Hepatic stellate cell (primary cell): ENCODE measurements at regions not wholly inside any gene's neighbourhood (a gene's known extent, or its start where the extent isn't known, plus 50 kb on each side); places are given as distances from the start of the nearest gene placed in this dataset.
A peak's percentile ranks its signal among the peaks of the same experiment; 100 is the strongest.

Experiments used
- DNase-seq: peaks from one replicate; pipeline ENCODE4 v3.0.0; 2011; ENCODE audit warnings: low spot score

DNA sequence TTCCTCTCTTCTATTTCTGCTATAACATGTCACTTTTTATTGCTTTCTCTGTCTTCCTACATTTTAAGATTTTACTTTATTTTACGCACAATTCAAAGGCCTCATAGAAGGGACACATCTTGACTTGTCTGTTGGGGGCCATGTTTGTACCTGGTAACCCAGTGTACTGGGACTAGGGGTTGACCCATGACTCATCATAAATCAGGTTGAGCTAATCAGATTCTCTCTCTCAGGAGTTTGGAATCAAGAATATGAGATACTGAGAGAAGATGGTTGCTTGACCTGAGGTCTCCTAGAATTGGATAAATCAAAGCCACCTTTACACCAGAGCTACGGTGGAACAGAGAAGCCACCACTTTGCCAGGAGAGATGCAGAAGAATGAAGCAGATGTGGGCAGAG is 153.0 kb downstream of the UXS1 start:
- no peak for DNase-seq

- no peak for DNase-seq
Observed at GRCh38 chr2:106039634-106040315, 154.3 kb downstream of the UXS1 start.

DNA sequence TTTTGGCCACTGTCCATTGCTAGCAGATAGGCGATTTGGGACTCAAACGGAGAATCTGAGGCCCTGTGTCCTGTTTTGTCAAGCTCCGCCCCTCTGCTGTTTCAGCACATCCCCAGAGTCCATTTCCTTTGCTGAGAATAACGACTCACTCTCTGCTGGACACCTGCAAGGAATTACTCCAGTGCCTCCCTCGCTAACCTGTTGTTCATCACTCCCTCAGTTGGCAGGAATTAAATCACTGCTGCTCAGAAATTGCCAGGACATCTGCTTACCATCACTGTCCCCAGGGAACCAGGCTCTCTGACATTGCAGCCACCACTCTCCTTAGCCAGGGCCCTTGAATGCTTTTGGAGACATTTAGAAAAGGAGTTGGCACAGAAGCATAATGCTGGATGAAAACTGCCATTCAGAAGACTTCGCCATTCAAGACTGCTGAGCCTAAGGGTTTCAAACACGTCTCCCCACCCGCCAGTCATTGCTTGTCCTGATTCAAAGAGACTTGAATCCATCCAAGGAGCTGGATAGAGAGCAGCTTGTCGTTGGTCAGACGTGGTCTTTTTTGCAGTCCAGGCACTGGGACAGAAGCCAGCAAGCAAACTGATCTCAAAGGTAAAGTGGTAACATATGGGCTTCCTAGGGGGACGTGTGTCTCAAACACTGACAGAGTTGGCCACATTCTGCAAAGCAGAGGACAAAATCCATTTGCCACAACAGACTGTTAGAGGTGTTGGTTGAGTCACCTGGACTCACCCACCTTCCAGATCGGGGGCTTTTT is 155.3 kb downstream of the UXS1 start:
- no peak for DNase-seq

DNA sequence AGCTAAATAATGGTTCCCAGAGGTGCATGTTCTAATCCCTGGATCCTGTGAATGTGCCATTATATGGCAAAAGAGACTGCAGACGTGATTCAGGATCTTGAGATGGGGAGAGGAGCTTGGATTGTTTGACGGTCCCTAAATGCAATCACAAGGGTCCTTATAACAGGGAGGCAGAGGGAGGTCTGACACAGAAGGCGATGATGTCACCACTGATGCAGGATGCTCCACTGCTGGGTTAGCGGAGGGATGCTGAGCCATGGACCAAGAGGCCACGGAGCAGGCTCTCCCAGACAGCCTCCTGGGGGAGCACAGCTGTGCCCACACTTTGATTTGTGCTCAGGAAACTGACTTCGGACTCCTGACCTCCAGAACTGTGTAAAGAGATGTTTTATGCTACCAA is 156.2 kb downstream of the UXS1 start:
- DNase-seq: no peak

GRCh38 chr2:106037262-106037661 is 156.8 kb downstream of the UXS1 start:
- no peak for DNase-seq

DNA sequence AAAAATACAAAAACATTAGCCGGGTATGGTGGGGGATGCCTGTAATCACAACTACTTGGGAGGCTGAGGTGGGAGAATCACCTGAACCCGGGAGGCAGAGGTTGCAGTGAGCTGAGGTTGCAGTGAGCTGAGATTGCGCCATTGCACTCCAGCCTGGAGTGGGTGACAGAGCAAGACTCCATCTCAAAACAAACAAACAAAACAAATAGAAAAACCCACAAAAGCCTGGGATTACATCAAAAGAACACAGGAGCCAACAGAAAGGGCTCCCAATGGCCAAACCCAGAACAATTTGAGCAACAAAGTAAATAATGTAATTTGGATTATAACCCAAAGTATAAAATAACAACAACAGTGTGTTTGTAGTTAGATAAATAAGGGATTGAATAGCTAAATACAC is 159.8 kb downstream of the UXS1 start:
- no peak for DNase-seq

GRCh38 chr2:106032676-106033075 is 161.4 kb downstream of the UXS1 start:
- DNase-seq: no peak

- peak; percentile 55 for DNase-seq
Observed at GRCh38 chr2:106030287-106031268, 163.5 kb downstream of the UXS1 start.

- DNase-seq: no peak
Observed at GRCh38 chr2:106028192-106028591, 165.9 kb downstream of the UXS1 start.

DNA sequence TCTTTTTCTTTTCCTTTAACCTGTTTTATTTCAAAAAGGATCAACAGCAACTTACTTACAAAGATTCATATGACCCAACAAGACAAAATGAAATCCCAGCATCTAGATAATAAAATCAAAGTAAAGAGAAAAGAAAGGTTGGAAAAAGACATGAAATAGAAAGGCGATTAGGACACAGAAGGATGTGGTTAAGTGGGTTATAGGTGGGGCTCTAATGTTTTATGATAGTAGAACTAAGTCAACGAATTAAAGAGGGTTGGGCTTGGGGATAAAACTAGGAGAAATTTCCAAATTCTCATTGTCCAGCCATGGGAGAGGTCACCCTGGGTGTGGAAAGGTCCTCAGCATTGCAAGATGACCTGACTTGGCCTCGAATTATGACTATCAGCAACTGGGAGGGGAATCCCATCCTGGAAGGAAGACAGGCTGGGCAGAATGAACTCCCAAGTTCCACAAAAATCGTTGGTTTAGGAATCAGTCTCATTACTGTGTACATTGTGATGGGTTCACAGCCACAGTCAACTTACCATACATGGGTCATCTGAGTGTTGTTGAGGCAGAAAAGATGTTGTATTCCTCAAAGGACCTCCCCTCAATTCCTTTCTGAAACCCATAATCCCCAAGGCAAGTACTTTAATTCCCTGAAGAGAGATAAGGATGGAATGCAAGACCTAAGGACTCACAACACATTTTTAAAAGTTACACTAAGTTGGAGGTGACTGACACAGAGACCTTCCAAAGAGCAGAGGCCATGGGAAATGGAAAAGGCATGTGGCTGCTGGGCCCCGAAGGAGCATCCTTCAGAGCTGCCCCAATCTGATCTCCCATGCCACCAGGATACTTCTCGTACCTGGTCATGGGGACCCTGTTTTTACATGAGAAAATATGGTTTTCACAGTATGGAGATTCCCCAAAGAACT is 167.6 kb downstream of the UXS1 start:
- no peak for DNase-seq

GRCh38 chr2:106025796-106026195 is 168.3 kb downstream of the UXS1 start:
- no peak for DNase-seq

- no peak for DNase-seq
Observed at GRCh38 chr2:106021662-106022028, 172.5 kb downstream of the UXS1 start.

DNA sequence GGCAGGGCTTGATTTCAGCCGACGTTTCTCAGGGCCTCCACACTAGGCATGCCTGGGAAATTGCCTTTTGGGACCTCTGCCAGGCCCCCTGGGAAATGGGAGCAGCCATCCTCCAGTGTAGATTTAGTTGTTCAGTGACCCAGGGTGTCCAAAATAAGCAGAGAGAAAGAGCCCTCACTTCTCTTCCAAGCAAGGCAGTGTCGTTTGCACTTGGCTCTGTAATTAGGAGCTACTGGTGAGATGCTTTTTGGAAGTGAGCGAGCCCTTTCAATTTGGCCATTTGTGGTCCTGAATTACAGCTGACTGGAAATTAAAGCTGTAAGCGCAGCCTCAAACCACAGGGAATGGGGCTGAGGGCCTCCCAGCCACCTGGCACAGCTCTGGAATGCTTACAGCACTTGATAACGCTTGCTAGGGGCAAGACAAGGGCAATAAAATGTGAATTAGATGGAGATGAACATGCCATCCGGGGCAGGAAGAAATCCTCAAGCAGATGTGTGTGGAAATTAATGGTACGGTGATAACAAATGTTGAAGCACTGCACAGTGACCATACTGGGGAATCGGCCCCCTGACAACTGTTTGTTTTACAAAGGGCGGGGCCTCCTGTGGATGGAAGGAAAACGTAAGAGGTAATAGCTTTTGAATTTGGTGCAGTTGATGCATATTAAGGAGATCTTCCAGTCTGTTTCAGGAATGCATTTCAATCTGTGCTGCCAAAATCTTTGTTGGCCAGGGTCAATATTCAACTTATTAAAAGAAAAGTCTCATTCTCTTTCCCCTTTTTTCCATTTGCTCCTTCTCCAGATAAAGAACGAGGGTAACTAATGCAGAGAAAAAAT is 173.1 kb downstream of the UXS1 start:
- DNase-seq: no peak

- no peak for DNase-seq
Observed at GRCh38 chr2:106020032-106020431, 174.1 kb downstream of the UXS1 start.

- DNase-seq: no peak
Observed at GRCh38 chr2:106018141-106018540, 176.0 kb downstream of the UXS1 start.

DNA sequence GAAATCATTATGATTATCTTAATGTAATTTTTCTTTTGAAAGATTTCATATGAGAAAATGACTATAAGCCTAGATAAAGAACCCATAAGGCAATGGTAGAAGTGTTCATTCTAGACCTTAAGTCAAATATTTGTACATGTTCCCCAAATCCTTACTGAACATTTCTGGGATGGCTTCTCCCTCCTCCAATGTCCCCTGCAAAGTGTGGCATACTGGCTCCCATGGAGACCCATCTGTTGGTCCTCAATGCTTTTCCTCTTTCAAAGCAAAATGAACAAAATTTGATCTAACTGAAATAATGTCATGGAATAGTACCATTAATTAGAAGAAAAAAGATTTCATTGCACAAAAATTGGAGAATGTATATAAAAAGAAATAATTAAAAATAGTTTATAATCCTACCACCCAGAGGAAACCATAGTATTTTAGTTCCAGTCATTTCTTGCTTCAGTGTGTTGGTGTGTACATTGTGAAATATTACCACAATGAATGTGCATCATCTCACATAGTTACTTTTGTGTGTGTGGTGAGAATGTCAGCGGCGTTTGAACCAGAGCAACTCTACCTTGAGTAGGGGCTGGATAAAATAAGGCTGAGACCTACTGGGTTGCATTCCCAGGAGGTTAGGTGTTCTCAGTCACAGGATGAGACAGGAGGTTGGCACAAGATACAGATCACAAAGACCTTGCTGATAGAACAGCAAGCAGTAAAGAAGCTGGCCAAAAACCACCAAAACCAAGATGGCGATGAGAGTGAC is 181.3 kb downstream of the UXS1 start:
- DNase-seq: no peak

GRCh38 chr2:106012001-106012590 is 182.0 kb downstream of the UXS1 start:
- no peak for DNase-seq

DNA sequence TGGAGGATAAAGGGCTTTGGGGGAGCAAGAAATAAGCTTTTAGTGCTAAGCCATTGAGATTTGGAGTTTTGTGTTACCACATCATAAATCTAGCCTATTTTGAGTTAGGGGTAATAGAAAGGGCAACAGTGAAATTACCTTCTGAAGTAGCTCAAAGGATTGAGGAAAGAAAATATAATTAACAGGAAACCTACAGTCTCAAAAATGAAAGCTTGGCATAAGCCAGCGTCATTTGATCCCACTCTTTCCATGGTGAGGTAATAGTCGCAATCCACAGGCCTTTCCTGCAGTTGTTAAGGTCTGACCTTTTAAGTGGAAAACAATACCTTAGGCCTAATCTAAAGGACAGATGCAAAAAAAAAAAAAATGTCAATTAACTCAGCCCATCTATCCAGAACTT is 182.7 kb downstream of the UXS1 start:
- no peak for DNase-seq

- DNase-seq: no peak
Observed at GRCh38 chr2:106010818-106011355, 183.2 kb downstream of the UXS1 start.
